ENCODE measurements at regions not wholly inside any gene's neighbourhood (a gene's known extent, or its start where the extent isn't known, plus 50 kb on each side); places are given as distances from the start of the nearest gene placed in this dataset.

- no peaks in the 10 kb centered on the region for H3K4me1 Mint-ChIP-seq
- H3K27me3 Mint-ChIP-seq (ENCODE audit: low read depth): peaks cover 8% of the 10 kb centered on the region
- no peak overlapping the region for H3K27ac Mint-ChIP-seq
- TF ChIP-seq OVOL2 (CRISPR knock-in tag; IDR thresholded peaks at IDR 0.05; ENCODE audit: borderline replicate concordance) (no peak), CREB1 (CRISPR knock-in tag; IDR thresholded peaks at IDR 0.05) (no peak), SMAD4 (CRISPR knock-in tag; IDR thresholded peaks at IDR 0.05) (no peak), SOX15 (CRISPR knock-in tag; IDR thresholded peaks at IDR 0.05) (no peak), FOXK1 (CRISPR knock-in tag; IDR thresholded peaks at IDR 0.05) (no peak), TCF7 (CRISPR knock-in tag; IDR thresholded peaks at IDR 0.05; ENCODE audit: low read depth) (no peak), TEAD4 (CRISPR knock-in tag; IDR thresholded peaks at IDR 0.05) (no peak), FOXJ3 (CRISPR knock-in tag; IDR thresholded peaks at IDR 0.05; ENCODE audit: borderline replicate concordance) (no peak), TP53 (CRISPR knock-in tag; IDR thresholded peaks at IDR 0.05) (no peak), NR1H2 (CRISPR knock-in tag; IDR thresholded peaks at IDR 0.05) (no peak)
- TF ChIP-seq, protein P1, sequence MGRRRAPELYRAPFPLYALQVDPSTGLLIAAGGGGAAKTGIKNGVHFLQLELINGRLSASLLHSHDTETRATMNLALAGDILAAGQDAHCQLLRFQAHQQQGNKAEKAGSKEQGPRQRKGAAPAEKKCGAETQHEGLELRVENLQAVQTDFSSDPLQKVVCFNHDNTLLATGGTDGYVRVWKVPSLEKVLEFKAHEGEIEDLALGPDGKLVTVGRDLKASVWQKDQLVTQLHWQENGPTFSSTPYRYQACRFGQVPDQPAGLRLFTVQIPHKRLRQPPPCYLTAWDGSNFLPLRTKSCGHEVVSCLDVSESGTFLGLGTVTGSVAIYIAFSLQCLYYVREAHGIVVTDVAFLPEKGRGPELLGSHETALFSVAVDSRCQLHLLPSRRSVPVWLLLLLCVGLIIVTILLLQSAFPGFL (CRISPR knock-in tag; IDR thresholded peaks at IDR 0.05; ENCODE audit: borderline replicate concordance): no peak
- TF ChIP-seq, protein P2, sequence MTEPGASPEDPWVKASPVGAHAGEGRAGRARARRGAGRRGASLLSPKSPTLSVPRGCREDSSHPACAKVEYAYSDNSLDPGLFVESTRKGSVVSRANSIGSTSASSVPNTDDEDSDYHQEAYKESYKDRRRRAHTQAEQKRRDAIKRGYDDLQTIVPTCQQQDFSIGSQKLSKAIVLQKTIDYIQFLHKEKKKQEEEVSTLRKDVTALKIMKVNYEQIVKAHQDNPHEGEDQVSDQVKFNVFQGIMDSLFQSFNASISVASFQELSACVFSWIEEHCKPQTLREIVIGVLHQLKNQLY (CRISPR knock-in tag; IDR thresholded peaks at IDR 0.05): no peak
- ChIA-PET CTCF (no interaction called here), POLR2A (no interaction called here)
- ATAC-seq (no peak), DNase-seq (ENCODE audit: low spot score) (no peak)
- no peak overlapping the region for H3K4me3 Mint-ChIP-seq
- peaks cover 71% of the 10 kb centered on the region for H3K36me3 Mint-ChIP-seq
- H3K9me3 Mint-ChIP-seq: peaks cover 87% of the 10 kb centered on the region
Measured at GRCh38 chr18:71371951-71372605, 1083.2 kb downstream of the SOCS6 start.

- CTCF ChIA-PET: no interaction called here
- DNase-seq (ENCODE audit: low spot score) (no peak), ATAC-seq (no peak)
- Mint-ChIP-seq H3K36me3 (peaks cover 74% of the 10 kb centered on the region), H3K4me1 (no peaks in the 10 kb centered on the region), H3K9me3 (peaks cover 90% of the 10 kb centered on the region), H3K27me3 (ENCODE audit: low read depth) (peaks cover 8% of the 10 kb centered on the region), H3K4me3 (no peak overlapping the region), H3K27ac (no peak overlapping the region)
- POLR2A ChIA-PET: no interaction called here
- TF ChIP-seq ZBTB43 (CRISPR knock-in tag; IDR thresholded peaks at IDR 0.05) (no peak), ATF6 (CRISPR knock-in tag; IDR thresholded peaks at IDR 0.05) (no peak), ZNF532 (CRISPR knock-in tag; IDR thresholded peaks at IDR 0.05; ENCODE audit: borderline replicate concordance) (no peak), CREB1 (CRISPR knock-in tag; IDR thresholded peaks at IDR 0.05) (no peak), USF1 (CRISPR knock-in tag; IDR thresholded peaks at IDR 0.05) (no peak), GRHL2 (CRISPR knock-in tag; IDR thresholded peaks at IDR 0.05; ENCODE audit: insufficient replicate concordance, severe bottlenecking) (no peak), ZNF671 (CRISPR knock-in tag; IDR thresholded peaks at IDR 0.05) (no peak), FOXJ3 (CRISPR knock-in tag; IDR thresholded peaks at IDR 0.05; ENCODE audit: borderline replicate concordance) (no peak), ZNF512 (CRISPR knock-in tag; IDR thresholded peaks at IDR 0.05; ENCODE audit: borderline replicate concordance) (no peak), ELF4 (CRISPR knock-in tag; IDR thresholded peaks at IDR 0.05; ENCODE audit: low read depth) (no peak), SP1 (CRISPR knock-in tag; conservative IDR thresholded peaks at IDR 0.05) (no peak), PRRX2 (CRISPR knock-in tag; IDR thresholded peaks at IDR 0.05) (no peak), TCF7 (CRISPR knock-in tag; IDR thresholded peaks at IDR 0.05; ENCODE audit: low read depth) (no peak)
Measured at GRCh38 chr18:71370671-71371445, 1082.0 kb downstream of the SOCS6 start.
